BLaER1 (cell line): ENCODE measurements at regions not wholly inside any gene's neighbourhood (a gene's known extent, or its start where the extent isn't known, plus 50 kb on each side); places are given as distances from the start of the nearest gene placed in this dataset.

Source experiments
- H3K27ac ChIP-seq: shearing (Covaris generic); formaldehyde crosslinking; 2 replicates; pipeline ENCODE4 v1.8.1; 2022
- H3K27me3 ChIP-seq: shearing (Covaris generic); formaldehyde crosslinking; 2 replicates; pipeline ENCODE4 v1.8.1; 2022
- H3K36me3 ChIP-seq: shearing (Covaris generic); formaldehyde crosslinking; 2 replicates; pipeline ENCODE4 v1.8.1; 2022
- H3K4me1 ChIP-seq: shearing (Covaris generic); formaldehyde crosslinking; 2 replicates; pipeline ENCODE4 v1.8.1; 2022
- H3K4me2 ChIP-seq: shearing (Covaris generic); formaldehyde crosslinking; 2 replicates; pipeline ENCODE4 v1.8.1; 2022
- H3K4me3 ChIP-seq: shearing (Covaris generic); formaldehyde crosslinking; 2 replicates; pipeline ENCODE4 v1.8.1; 2022
- H3K9ac ChIP-seq: shearing (Covaris generic); formaldehyde crosslinking; 2 replicates; pipeline ENCODE4 v1.8.1; 2022
- H3K9me3 ChIP-seq: shearing (Covaris generic); formaldehyde crosslinking; 2 replicates; pipeline ENCODE4 v1.8.1; 2022
- H4K20me1 ChIP-seq: shearing (Covaris generic); formaldehyde crosslinking; 2 replicates; pipeline ENCODE4 v1.8.1; 2022
- Cebpa-rat ChIP-seq: shearing (Covaris generic); IDR thresholded peaks from 2 replicates; pipeline ENCODE4 v1.8.1; 2022

DNA sequence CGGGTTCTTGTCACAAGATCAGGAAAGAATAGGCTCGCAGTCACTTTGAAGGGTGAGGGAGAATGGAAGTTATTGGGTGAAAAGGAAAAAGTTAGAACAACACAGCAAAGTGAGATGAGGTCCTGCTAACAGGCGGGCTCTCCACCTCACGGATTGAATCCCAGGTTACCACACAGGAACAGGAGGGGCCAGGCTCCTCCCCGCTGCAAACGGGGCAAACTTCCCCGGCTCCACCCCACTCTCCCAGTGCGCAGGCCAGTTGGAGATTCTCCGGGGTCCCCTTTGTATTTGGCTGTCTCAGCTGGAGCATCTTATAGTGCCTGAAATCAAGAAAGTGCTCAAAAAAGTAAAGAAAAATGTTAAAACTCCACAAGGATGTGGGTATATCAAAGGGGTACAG is 78.3 kb upstream of the IPO5 start:
- H3K9ac ChIP-seq = no peak overlapping the region
- H3K9me3 ChIP-seq = no peaks in the 10 kb centered on the region
- H3K36me3 ChIP-seq = no peaks in the 10 kb centered on the region
- no peak overlapping the region for H3K4me3 ChIP-seq
- H3K4me2 ChIP-seq = no peak overlapping the region
- TF ChIP-seq Cebpa-rat = no peak
- H4K20me1 ChIP-seq = no peaks in the 10 kb centered on the region
- no peak overlapping the region for H3K27ac ChIP-seq
- H3K4me1 ChIP-seq = no peaks in the 10 kb centered on the region
- H3K27me3 ChIP-seq = no peaks in the 10 kb centered on the region

DNA sequence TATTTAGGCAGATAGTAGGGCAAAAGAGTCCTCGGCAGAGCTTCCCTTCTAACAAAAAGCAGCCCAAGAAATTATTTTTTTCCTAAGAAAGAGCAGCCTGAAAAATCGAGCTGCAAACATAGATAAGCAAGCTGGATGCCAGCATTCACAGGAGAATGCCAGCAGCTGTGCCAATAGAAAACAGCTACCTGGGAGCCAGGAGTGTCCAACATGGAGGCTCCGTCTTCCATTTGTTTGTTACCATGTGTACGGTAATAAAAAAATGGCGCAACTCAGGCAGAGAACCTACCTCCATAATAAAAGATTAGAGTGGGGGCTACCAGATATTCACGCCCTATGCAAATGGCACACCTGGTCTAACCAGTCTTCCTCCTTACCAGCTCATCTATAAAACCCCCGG is 77.6 kb upstream of the IPO5 start:
- Histone ChIP-seq H4K20me1 (no peaks in the 10 kb centered on the region), H3K4me2 (no peak overlapping the region)

DNA sequence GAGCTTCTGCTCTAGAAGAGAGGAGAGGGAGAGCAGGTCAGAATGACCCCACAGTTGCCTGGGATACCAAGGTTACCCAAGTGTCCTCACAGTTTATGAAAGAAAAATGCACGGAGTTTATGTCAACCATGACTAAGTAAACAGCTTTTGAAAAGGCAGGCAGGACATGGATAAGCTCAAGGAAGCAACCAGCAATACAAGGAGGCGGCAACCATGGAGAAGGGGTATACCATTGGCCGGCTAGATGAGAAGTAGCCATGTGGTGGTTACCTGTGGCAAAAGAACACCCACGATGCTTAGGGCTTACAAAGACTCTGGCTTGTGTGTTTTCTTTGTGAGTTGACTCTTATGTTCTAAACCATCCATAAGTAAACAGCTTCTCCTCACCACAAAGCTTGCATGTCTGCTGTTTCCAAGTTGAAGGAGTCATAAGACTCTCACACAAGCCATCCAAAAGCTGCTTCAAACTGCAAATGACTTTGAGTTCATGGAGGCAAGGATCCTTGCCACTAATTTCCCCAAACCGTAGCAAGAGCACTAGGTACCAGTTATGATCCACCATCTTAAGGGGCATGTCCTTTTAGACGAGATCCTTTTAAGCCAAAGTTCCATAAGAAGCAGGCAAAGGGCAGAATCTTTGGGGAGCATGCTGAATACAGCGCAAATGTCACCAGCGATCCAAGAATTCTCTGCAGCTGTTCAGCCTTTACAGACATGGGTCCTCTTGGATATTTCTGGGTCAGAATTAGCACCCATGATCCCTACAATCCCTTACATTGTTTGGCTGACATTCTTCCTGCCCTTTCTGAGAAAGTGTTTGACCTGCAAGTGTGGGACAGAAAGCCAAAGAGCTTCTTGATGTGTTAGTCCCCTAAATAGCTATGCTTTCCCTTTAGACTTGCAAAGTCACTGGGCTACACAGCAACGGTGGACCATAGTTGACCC is 74.8 kb upstream of the IPO5 start:
- H3K4me1 ChIP-seq = no peaks in the 10 kb centered on the region
- H3K4me3 ChIP-seq = no peak overlapping the region
- no peak overlapping the region for H3K9ac ChIP-seq
- H3K9me3 ChIP-seq = no peaks in the 10 kb centered on the region
- H3K4me2 ChIP-seq = no peak overlapping the region
- no peaks in the 10 kb centered on the region for H3K27me3 ChIP-seq
- TF ChIP-seq Cebpa-rat = no peak
- no peaks in the 10 kb centered on the region for H3K36me3 ChIP-seq
- H4K20me1 ChIP-seq = no peaks in the 10 kb centered on the region
- no peak overlapping the region for H3K27ac ChIP-seq

More for the DNA sequence above, 77.6 kb upstream of the IPO5 start:
- Histone ChIP-seq H3K4me1 (no peaks in the 10 kb centered on the region), H3K27ac (no peak overlapping the region), H3K27me3 (no peaks in the 10 kb centered on the region), H3K9me3 (no peaks in the 10 kb centered on the region), H3K4me3 (no peak overlapping the region), H3K36me3 (no peaks in the 10 kb centered on the region), H3K9ac (no peak overlapping the region)
- TF ChIP-seq Cebpa-rat = no peak

DNA sequence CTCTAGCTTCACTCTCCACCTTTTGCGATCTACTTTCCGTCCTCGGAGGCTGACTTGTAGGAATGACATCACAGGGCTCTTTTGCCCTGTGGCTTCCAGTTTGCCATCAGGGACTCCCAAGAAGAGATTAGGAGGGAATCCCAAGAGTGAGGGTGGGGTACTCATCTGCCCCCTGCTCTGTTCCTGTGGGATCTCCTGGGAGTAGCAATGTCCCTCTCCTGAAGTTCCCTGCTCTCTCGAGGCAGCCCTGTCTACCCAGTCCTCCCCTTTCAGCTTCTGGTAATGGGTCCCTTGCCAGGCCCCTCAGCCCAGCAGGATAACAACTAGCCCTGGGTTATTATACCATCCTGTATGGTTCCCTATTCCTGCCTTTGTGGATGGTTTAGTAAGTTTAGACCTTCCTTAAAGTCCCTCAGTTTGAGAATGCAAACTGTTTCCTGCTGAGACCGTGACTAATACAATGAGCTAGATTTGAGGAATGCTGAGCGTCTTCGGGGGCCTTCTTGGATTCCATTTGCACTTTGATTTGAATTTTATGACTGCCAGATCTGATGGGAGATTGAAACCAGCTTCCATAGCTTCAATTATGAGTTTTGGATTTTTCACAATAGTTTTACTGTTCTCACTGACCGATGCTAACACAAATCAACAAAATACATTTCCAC is 73.7 kb upstream of the IPO5 start:
- Histone ChIP-seq H3K4me1 (no peaks in the 10 kb centered on the region), H3K9ac (no peak overlapping the region), H3K9me3 (no peaks in the 10 kb centered on the region), H4K20me1 (no peaks in the 10 kb centered on the region), H3K4me2 (no peak overlapping the region), H3K27ac (no peak overlapping the region), H3K4me3 (no peak overlapping the region), H3K36me3 (no peaks in the 10 kb centered on the region), H3K27me3 (no peaks in the 10 kb centered on the region)
- no peak for TF ChIP-seq Cebpa-rat

GRCh38 chr13:97880311-97880675 is 73.2 kb upstream of the IPO5 start:
- H3K36me3 ChIP-seq = no peaks in the 10 kb centered on the region
- no peaks in the 10 kb centered on the region for H3K4me1 ChIP-seq
- no peak overlapping the region for H3K4me2 ChIP-seq
- H4K20me1 ChIP-seq = no peaks in the 10 kb centered on the region
- H3K4me3 ChIP-seq = no peak overlapping the region
- no peak for TF ChIP-seq Cebpa-rat
- H3K27ac ChIP-seq = no peak overlapping the region
- no peaks in the 10 kb centered on the region for H3K27me3 ChIP-seq
- no peaks in the 10 kb centered on the region for H3K9me3 ChIP-seq
- H3K9ac ChIP-seq = no peak overlapping the region

- no peak overlapping the region for H3K9ac ChIP-seq
- no peak for TF ChIP-seq Cebpa-rat
- H3K36me3 ChIP-seq = no peaks in the 10 kb centered on the region
- no peak overlapping the region for H3K4me2 ChIP-seq
- H4K20me1 ChIP-seq = no peaks in the 10 kb centered on the region
- no peaks in the 10 kb centered on the region for H3K9me3 ChIP-seq
- no peak overlapping the region for H3K27ac ChIP-seq
- H3K27me3 ChIP-seq = no peaks in the 10 kb centered on the region
- no peaks in the 10 kb centered on the region for H3K4me1 ChIP-seq
- H3K4me3 ChIP-seq = no peak overlapping the region
Measured at GRCh38 chr13:97881556-97881955, 71.9 kb upstream of the IPO5 start.

- TF ChIP-seq Cebpa-rat = no peak
- H3K9ac ChIP-seq = no peak overlapping the region
- H4K20me1 ChIP-seq = no peaks in the 10 kb centered on the region
- no peaks in the 10 kb centered on the region for H3K27me3 ChIP-seq
- H3K27ac ChIP-seq = no peak overlapping the region
- H3K9me3 ChIP-seq = no peaks in the 10 kb centered on the region
- H3K4me1 ChIP-seq = no peaks in the 10 kb centered on the region
- no peaks in the 10 kb centered on the region for H3K36me3 ChIP-seq
- no peak overlapping the region for H3K4me3 ChIP-seq
- no peak overlapping the region for H3K4me2 ChIP-seq
Measured at GRCh38 chr13:97883396-97883795, 70.1 kb upstream of the IPO5 start.

DNA sequence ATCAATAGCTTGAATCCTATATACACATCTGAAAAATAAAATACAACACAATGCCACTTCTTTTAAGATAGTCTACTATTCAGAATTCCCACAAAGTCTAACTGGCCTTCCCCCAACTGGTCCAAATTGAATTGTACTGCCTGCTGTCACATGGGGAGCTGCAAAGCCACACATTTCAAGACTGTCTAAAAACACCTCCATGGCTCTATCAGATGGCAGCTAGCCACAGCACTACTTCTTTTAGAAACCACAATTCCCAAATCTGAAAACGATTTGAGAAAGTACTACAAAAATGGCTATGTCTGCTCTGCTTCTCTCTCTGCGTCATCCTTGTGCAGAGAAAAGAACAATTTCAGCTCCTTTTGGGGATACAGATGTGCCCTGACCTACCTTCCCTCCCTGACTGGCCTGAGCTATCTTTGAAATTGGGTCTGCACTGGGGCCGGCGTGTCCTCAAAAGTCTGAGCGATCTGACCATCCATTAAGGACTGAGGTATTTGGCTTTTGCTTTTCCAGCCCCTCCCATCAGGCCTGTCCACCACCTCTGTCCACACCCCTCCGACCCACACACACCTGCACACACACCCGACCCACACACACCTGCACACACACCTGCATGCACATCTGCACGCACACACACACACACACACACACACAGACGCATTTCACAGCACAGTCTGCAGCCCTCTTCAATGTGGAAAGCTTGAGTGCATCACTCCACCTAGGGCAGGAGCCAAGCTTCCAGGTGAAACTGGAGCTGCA is 68.6 kb upstream of the IPO5 start:
- TF ChIP-seq Cebpa-rat = no peak
- no peak overlapping the region for H3K4me3 ChIP-seq
- no peak overlapping the region for H3K9ac ChIP-seq
- H4K20me1 ChIP-seq = no peaks in the 10 kb centered on the region
- H3K4me1 ChIP-seq = no peaks in the 10 kb centered on the region
- H3K27ac ChIP-seq = no peak overlapping the region
- H3K4me2 ChIP-seq = no peak overlapping the region
- no peaks in the 10 kb centered on the region for H3K27me3 ChIP-seq
- no peaks in the 10 kb centered on the region for H3K36me3 ChIP-seq
- no peaks in the 10 kb centered on the region for H3K9me3 ChIP-seq

- Histone ChIP-seq H3K4me3 (no peak overlapping the region), H3K27me3 (no peaks in the 10 kb centered on the region), H3K9ac (no peak overlapping the region), H4K20me1 (no peaks in the 10 kb centered on the region), H3K36me3 (no peaks in the 10 kb centered on the region), H3K4me2 (no peak overlapping the region), H3K9me3 (no peaks in the 10 kb centered on the region), H3K27ac (no peak overlapping the region), H3K4me1 (no peaks in the 10 kb centered on the region)
- no peak for TF ChIP-seq Cebpa-rat
Measured at GRCh38 chr13:97885641-97886040, 67.8 kb upstream of the IPO5 start.

GRCh38 chr13:97889803-97890202 is 63.7 kb upstream of the IPO5 start:
- Histone ChIP-seq H3K9me3 (peaks cover 6% of the 10 kb centered on the region; the same call in 1 of the 2 replicates), H3K4me1 (no peaks in the 10 kb centered on the region), H3K36me3 (no peaks in the 10 kb centered on the region), H3K27me3 (no peaks in the 10 kb centered on the region), H3K9ac (no peak overlapping the region), H3K4me3 (no peak overlapping the region), H4K20me1 (no peaks in the 10 kb centered on the region), H3K4me2 (no peak overlapping the region), H3K27ac (no peak overlapping the region)
- no peak for TF ChIP-seq Cebpa-rat
